ENCODE measurements at regions not wholly inside any gene's neighbourhood (a gene's known extent, or its start where the extent isn't known, plus 50 kb on each side); places are given as distances from the start of the nearest gene placed in this dataset.

- Mint-ChIP-seq H3K27ac (no peak overlapping the region), H3K27me3 (ENCODE audit: low read depth in 3 of 3) (peaks cover 2 to 8% (median 8%) of the 10 kb centered on the region in 3 donors), H3K36me3 (no peaks in the 10 kb centered on the region), H3K4me3 (no peak overlapping the region), H3K4me1 (peaks cover 1% of the 10 kb centered on the region), H3K9me3 (no peaks in the 10 kb centered on the region)
- Histone ChIP-seq H3K9me3 (replicated peaks in 1 of 2; ENCODE audit: control insufficient read depth in 1 of 2, insufficient read depth in 1 of 2, low read length in 2 of 2) (no peaks in the 10 kb centered on the region), H2AFZ (ENCODE audit: insufficient read depth, low read depth, low read length, poor library complexity, severe bottlenecking) (no peak overlapping the region), H3K9ac (ENCODE audit: insufficient read depth, low read length, poor library complexity, severe bottlenecking) (no peak overlapping the region), H3K4me3 (replicated peaks in 1 of 3; ENCODE audit: low read depth in 2 of 3, low read length in 3 of 3) (no peak overlapping the region), H3K27me3 (ENCODE audit: control insufficient read depth in 2 of 2, insufficient read depth in 2 of 2, low read length in 2 of 2) (no peaks in the 10 kb centered on the region), H3K79me2 (ENCODE audit: insufficient read depth, low read length) (no peaks in the 10 kb centered on the region), H3K27ac (ENCODE audit: low read depth in 1 of 2, low read length in 2 of 2) (no peak overlapping the region), H4K20me1 (ENCODE audit: insufficient read depth, low read length) (no peaks in the 10 kb centered on the region), H3K36me3 (replicated peaks in 1 of 2; ENCODE audit: control insufficient read depth in 1 of 2, insufficient read depth in 2 of 2, low read length in 2 of 2) (no peaks in the 10 kb centered on the region), H3K4me1 (ENCODE audit: control insufficient read depth in 1 of 2, insufficient read depth in 2 of 2, low read length in 2 of 2) (no peaks in the 10 kb centered on the region), H3K4me2 (replicated peaks; ENCODE audit: extremely low read depth, low read length, poor library complexity, severe bottlenecking) (no peak overlapping the region)
- intact Hi-C loops (cut with micrococcal nuclease): no loop called here
- no CpG with 5 or more reads among the region's 4 CpGs for whole genome bisulfite sequencing (ENCODE audit: insufficient coverage)
- DNase-seq: no peak
- TF ChIP-seq, protein P1, sequence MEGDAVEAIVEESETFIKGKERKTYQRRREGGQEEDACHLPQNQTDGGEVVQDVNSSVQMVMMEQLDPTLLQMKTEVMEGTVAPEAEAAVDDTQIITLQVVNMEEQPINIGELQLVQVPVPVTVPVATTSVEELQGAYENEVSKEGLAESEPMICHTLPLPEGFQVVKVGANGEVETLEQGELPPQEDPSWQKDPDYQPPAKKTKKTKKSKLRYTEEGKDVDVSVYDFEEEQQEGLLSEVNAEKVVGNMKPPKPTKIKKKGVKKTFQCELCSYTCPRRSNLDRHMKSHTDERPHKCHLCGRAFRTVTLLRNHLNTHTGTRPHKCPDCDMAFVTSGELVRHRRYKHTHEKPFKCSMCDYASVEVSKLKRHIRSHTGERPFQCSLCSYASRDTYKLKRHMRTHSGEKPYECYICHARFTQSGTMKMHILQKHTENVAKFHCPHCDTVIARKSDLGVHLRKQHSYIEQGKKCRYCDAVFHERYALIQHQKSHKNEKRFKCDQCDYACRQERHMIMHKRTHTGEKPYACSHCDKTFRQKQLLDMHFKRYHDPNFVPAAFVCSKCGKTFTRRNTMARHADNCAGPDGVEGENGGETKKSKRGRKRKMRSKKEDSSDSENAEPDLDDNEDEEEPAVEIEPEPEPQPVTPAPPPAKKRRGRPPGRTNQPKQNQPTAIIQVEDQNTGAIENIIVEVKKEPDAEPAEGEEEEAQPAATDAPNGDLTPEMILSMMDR (IDR thresholded peaks at IDR 0.05): no peak
Observed at GRCh38 chr11:33560729-33561128, 139.9 kb downstream of the C11orf91 start.

DNA sequence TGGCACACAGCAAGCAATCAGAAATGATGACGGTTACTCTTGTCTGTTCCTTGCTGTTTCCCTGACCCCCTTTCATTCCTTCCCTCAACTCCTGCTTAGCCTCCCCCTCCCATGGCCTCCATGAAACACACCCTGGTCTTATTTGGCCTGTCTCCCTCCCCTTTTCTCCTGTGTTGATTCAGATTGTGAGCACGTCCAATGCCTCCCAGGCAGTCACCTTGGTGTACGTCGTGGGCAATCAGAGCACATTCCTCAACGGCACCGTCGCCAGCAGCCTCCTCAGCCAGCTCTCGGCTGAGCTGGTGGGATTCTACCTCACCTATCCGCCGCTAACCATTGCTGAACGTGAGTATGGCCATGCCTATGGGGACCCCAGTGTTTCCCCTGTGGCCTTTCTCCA is 141.1 kb downstream of the C11orf91 start:
- no peak overlapping the region for H3K4me3 Mint-ChIP-seq
- Histone ChIP-seq H3K79me2 (ENCODE audit: insufficient read depth, low read length) (no peaks in the 10 kb centered on the region), H3K27me3 (ENCODE audit: control insufficient read depth in 2 of 2, insufficient read depth in 2 of 2, low read length in 2 of 2) (no peaks in the 10 kb centered on the region), H3K4me3 (replicated peaks in 1 of 3; ENCODE audit: low read depth in 2 of 3, low read length in 3 of 3) (no peak overlapping the region), H3K9me3 (replicated peaks in 1 of 2; ENCODE audit: control insufficient read depth in 1 of 2, insufficient read depth in 1 of 2, low read length in 2 of 2) (no peaks in the 10 kb centered on the region), H3K9ac (ENCODE audit: insufficient read depth, low read length, poor library complexity, severe bottlenecking) (no peak overlapping the region), H2AFZ (ENCODE audit: insufficient read depth, low read depth, low read length, poor library complexity, severe bottlenecking) (no peak overlapping the region), H4K20me1 (ENCODE audit: insufficient read depth, low read length) (no peaks in the 10 kb centered on the region), H3K4me1 (ENCODE audit: control insufficient read depth in 1 of 2, insufficient read depth in 2 of 2, low read length in 2 of 2) (no peaks in the 10 kb centered on the region), H3K36me3 (replicated peaks in 1 of 2; ENCODE audit: control insufficient read depth in 1 of 2, insufficient read depth in 2 of 2, low read length in 2 of 2) (no peaks in the 10 kb centered on the region), H3K4me2 (replicated peaks; ENCODE audit: extremely low read depth, low read length, poor library complexity, severe bottlenecking) (no peak overlapping the region), H3K27ac (ENCODE audit: low read depth in 1 of 2, low read length in 2 of 2) (no peak overlapping the region)
- H3K4me1 Mint-ChIP-seq: peaks cover 1% of the 10 kb centered on the region
- H3K27ac Mint-ChIP-seq: no peak overlapping the region
- H3K36me3 Mint-ChIP-seq: no peaks in the 10 kb centered on the region
- intact Hi-C loops (cut with micrococcal nuclease): no loop called here
- peaks cover 2 to 11% (median 8%) of the 10 kb centered on the region in 3 donors for H3K27me3 Mint-ChIP-seq (ENCODE audit: low read depth in 3 of 3)
- 86% methylated on average over 8 of the region's 11 CpGs for WGBS (ENCODE audit: insufficient coverage)
- TF ChIP-seq, protein P1 (IDR thresholded peaks at IDR 0.05): no peak
- no peak for DNase-seq
- no peaks in the 10 kb centered on the region for H3K9me3 Mint-ChIP-seq
